GM18498 (cell line): ENCODE measurements at regions not wholly inside any gene's neighbourhood (a gene's known extent, or its start where the extent isn't known, plus 50 kb on each side); places are given as distances from the start of the nearest gene placed in this dataset.

Experiments used
- ATAC-seq: cut with Tn5 transposase; IDR thresholded peaks from one replicate; pipeline ENCODE4 v1.9.1; 2021; ENCODE audit warnings: mild to moderate bottlenecking, moderate library complexity; ENCODE audit not compliant: unreplicated experiment

- ATAC-seq: no peak
These were observed 355.0 kb downstream of the CDH26 start for GRCh38 chr20:60313191-60313590.

GRCh38 chr20:60313614-60314013, 355.4 kb downstream of the CDH26 start:
- ATAC-seq: no peak

GRCh38 chr20:60314727-60315126, 356.5 kb downstream of the CDH26 start:
- ATAC-seq: no peak

GRCh38 chr20:60316476-60317158, 358.4 kb downstream of the CDH26 start:
- no peak for ATAC-seq

GRCh38 chr20:60317401-60317800, 359.2 kb downstream of the CDH26 start:
- no peak for ATAC-seq

GRCh38 chr20:60321601-60322000, 363.4 kb downstream of the CDH26 start:
- ATAC-seq: no peak

- ATAC-seq: no peak
These were observed 368.6 kb downstream of the CDH26 start for GRCh38 chr20:60326821-60327220.

- ATAC-seq: no peak
These were observed 369.9 kb downstream of the CDH26 start for GRCh38 chr20:60327971-60328660.

- no peak for ATAC-seq
These were observed 372.2 kb downstream of the CDH26 start for GRCh38 chr20:60330461-60330860.

- ATAC-seq: no peak
These were observed 373.6 kb downstream of the CDH26 start for GRCh38 chr20:60331688-60332300.

- ATAC-seq: no peak
These were observed 374.3 kb downstream of the CDH26 start for GRCh38 chr20:60332523-60332922.

- no peak for ATAC-seq
These were observed 376.7 kb downstream of the CDH26 start for GRCh38 chr20:60334911-60335310.

- ATAC-seq: no peak
These were observed 380.3 kb downstream of the CDH26 start for GRCh38 chr20:60338556-60338955.

GRCh38 chr20:60339738-60340137, 381.5 kb downstream of the CDH26 start:
- no peak for ATAC-seq

GRCh38 chr20:60340232-60340631, 382.0 kb downstream of the CDH26 start:
- ATAC-seq: no peak

GRCh38 chr20:60341062-60341461, 382.8 kb downstream of the CDH26 start:
- no peak for ATAC-seq

- ATAC-seq: no peak
These were observed 386.9 kb downstream of the CDH26 start for GRCh38 chr20:60345106-60345505.

- ATAC-seq: no peak
These were observed 391.2 kb downstream of the CDH26 start for GRCh38 chr20:60349418-60349817.

GRCh38 chr20:60352017-60352416, 393.8 kb downstream of the CDH26 start:
- ATAC-seq: no peak

- no peak for ATAC-seq
These were observed 394.4 kb downstream of the CDH26 start for GRCh38 chr20:60352596-60352995.

GRCh38 chr20:60354024-60354580, 395.9 kb downstream of the CDH26 start:
- ATAC-seq: no peak

- ATAC-seq: no peak
These were observed 399.9 kb downstream of the CDH26 start for GRCh38 chr20:60358101-60358500.
